Suppressor macrophage (primary cell): ENCODE measurements at regions not wholly inside any gene's neighbourhood (a gene's known extent, or its start where the extent isn't known, plus 50 kb on each side); places are given as distances from the start of the nearest gene placed in this dataset.

Experiments used
- DNase-seq, 4 experiments: peaks; one replicate each; pipeline ENCODE4 v3.0.0-alpha.2; 2020 to 2022

DNA sequence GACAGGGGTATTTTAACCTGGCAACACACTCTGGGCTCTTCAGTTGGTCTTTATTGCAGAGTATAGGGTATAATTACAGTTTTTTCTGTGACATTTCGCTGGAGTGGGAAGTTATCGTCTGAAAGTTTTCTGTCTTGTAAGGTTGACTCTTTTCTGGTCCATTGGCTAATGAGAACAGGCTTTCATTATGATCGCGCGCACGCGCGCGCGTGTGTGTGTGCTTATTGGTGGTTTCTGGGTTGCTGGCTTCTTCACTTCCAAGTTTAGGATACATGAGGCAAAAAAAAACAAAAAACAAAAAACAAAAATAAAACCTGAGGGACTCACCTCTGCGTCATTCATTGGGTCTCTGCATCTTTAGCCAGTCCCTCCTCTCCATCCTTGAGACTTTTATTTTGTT lies 68.7 kb upstream of the MYOCD start:
- no peak for DNase-seq

GRCh38 chr17:12597895-12598294 lies 67.8 kb upstream of the MYOCD start:
- DNase-seq: no peak

DNA sequence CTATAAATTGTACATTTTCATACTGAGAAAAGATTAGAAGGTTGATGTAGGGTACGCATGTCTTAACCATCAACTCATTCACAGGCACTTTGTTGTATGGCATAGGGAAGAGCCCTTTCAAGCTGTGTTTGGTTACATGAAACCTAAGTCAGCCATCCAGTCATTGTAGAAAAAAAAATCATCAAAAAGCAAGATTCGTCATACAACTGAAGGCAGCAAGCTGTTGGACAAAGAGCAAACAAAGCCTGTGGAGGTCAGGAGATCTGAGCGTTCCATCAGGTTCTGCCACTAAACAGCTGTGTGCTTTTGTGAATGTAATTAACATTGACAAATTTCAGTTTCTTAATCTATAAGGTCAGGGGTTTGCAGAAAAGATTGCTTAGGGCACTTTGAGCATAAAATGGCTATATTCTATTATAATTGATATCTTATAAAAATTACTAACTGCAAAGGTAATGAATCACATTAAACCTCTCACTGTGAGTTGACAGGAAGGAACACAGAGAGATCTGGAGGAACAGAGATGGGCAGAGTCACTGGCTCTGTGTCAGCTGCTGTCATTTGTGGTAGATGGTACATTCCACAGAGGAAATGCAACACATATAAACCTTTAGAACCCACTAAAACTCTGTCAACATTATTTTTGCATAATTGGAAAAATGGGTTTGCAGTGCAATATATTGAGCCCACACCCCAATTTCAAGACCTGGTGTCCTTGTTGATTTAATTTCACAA lies 66.3 kb upstream of the MYOCD start:
- DNase-seq: no peak

DNA sequence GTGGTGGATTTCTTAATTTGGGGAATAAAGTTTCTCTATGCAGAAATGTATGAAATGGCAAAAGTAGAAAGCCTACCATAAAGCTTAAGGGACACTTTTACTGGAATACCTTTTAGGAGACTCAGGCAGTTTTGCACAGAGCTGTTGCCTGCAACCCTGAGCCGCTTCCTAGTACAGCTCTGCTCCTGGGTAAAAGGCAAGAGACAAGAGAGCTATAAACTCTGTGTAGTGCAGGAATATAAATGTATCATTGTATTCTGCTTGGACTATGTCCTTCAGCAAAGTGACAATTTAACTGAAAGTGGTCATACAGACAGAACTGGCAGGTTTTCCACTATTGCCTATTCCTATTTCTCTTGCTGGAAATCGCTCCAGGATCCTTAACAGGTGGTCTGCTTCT lies 65.3 kb upstream of the MYOCD start:
- no peak for DNase-seq

GRCh38 chr17:12603566-12603965 lies 62.1 kb upstream of the MYOCD start:
- no peak for DNase-seq

GRCh38 chr17:12605222-12605621 lies 60.5 kb upstream of the MYOCD start:
- no peak for DNase-seq

DNA sequence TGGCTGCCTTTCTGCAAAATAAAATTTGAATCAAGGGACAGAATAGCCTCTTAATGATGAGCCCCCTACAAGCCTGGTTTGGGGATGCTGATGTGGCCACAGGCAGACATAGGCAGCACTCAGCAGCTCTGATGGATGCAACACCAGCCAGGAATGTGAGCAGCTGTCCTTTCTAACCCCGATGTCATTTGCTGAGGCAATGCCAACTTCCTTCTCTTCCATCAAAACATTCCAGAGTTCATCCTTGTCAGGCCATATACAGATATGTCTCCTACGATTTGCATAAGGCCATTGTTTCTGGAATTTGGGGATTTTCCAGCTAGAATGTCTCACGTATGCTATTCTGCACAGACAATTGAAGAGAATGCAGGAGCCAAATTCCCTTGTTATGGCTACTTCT lies 52.1 kb upstream of the MYOCD start:
- DNase-seq: no peak
